NCI-H1930 (cell line): ENCODE measurements at regions not wholly inside any gene's neighbourhood (a gene's known extent, or its start where the extent isn't known, plus 50 kb on each side); places are given as distances from the start of the nearest gene placed in this dataset.
"Not testable (repeated sequence)": the region's sequence is repeated elsewhere in the genome, so short reads cannot be mapped to it uniquely, and the experiment has no call there.

Source experiments
- DNase-seq, 2 experiments: peaks; one replicate each; lab custom pipeline; 2025; lab: John Stamatoyannopoulos, UW

DNA sequence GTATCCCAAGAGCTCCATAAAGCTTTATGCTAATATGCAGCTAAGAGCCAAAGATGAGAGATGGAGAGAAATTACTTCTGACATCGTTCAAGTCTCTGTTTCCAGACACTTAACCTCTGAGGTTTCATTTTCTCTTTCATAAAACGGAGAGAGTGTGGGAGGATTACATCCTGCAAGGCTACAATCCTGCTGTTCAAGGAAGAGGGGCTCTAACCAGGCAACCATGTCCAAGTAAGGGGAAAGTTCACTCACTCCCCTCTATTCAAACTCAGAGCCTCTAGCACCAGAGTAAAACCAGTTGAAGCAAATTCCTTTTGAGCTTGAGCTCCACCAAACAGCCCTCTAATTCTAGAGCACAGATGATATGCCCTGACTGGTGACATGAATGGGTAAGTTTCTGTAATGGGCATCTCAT, 397.4 kb downstream of the NPIPA8 start:
- DNase-seq, result no peak

GRCh38 chr16:17938546-17938945, 398.0 kb downstream of the NPIPA8 start:
- no peak for DNase-seq

GRCh38 chr16:17936766-17937402, 399.7 kb downstream of the NPIPA8 start:
- no peak for DNase-seq

GRCh38 chr16:17930280-17930679, 406.3 kb downstream of the NPIPA8 start:
- no peak for DNase-seq

DNA sequence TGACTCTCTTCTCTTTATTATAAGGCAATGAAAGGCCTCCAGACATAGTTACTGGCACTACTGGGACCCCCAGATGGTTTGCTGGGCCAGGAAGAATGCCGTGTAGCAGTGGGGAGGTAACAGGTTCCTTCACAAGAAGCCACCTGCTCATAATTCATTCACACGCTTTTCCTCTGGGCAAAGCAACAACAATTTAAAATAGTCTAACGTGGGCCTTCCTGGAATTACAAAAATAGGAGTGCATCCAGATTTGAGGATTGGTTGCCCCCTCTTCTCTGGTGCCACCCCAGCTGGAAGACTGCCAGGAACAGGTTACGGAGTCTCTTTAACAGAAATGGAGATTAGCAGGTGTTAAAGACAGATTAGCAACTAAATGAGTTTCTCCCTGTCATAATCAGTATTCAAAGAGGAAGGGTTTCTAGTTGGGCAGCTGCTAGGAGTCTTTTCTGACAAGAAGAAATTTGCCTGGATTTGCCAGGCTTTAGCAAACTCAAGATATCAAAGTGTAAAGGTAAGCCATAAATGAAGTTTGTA, 409.6 kb downstream of the NPIPA8 start:
- no peak for DNase-seq

GRCh38 chr16:17926461-17926860, 410.1 kb downstream of the NPIPA8 start:
- DNase-seq, result no peak

DNA sequence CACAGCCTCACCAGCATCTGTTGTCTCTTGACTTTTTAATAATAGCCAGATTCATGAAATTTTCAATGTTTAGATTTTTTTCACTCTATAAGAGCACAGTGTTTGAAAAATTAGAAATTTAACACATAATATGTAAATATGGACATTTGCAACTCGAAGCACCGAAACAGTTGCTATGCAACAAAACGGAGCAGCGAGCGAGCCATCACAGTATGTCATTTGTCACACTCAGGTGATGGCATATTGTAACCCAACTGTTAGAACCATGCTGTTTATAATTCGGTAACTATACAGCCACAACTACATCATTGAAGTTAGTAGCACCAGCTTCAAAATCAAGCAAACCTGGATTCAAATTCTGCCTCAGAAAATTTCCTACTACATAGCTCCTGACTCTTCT, 410.8 kb downstream of the NPIPA8 start:
- DNase-seq, result no peak

DNA sequence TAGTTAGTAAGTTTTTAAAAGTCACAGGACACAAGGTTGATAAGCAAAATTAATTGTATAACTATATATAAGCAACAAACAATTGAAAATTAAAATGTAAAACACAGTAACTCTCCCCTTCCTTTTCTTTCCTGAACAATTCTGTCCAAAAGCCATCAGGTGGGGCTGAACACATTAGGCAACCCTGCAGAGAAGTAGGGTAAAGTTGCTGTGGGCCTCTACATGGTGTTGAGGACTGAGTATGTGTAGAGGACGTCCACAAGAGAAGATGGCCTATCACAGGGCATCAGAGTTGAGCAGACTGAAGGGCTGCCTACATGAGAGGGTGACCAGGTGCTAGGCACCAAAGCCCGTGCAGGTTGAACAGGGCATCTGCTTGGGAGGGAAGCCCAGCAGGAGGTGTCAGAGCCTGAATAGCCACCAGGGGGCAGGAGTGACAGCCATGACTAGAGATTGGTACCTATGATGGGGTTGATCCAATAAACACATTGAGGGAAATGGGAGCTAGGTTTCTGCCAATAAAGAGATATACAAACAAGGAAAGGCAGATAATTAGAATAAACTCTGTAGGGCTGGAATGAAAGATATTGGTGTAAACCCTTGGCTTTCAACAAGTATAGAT, 415.1 kb downstream of the NPIPA8 start:
- peak; percentile 2 to 3 for DNase-seq

- DNase-seq, result no peak
Observed at GRCh38 chr16:17917316-17918019, 419.1 kb downstream of the NPIPA8 start.

DNA sequence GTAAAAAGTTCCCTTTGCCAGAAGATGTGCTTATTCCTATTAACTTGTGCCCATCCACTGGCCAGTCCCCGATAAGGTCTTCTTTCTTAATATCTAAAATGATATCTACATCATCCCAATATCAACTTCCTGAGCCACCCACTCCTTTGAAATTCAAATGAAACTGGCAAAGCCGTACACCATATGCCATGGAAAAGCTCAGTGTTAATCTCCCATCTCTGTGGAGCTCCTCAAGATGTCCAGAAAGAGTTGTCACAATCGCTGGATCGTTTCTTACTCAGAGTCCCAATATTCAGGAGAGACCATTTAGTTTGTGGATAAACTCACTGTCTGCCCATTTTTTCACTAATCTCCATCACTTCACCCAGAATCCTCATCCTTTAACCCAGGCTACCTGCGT, 420.7 kb downstream of the NPIPA8 start:
- DNase-seq, result no peak

DNA sequence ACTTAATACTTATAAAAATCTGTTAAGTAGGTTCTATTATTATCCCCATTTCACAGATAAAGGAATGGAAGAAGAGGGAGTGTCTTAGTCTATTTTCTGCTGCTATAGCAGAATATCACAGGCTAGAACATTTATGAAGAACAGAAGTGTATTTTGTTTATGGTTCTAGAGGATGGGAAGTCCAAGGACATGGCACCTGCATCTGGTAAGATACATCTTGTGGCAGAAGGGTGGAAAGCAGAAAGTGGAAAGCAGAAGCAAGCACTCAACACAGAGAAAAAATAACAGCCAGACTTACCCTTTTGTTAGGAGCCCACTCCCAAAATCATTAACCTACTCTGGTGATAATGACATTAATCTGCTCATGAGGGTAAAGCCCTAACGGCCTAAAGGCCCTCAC, 422.4 kb downstream of the NPIPA8 start:
- DNase-seq, result no peak

GRCh38 chr16:17911578-17911977, 425.0 kb downstream of the NPIPA8 start:
- not testable (repeated sequence) for DNase-seq

DNA sequence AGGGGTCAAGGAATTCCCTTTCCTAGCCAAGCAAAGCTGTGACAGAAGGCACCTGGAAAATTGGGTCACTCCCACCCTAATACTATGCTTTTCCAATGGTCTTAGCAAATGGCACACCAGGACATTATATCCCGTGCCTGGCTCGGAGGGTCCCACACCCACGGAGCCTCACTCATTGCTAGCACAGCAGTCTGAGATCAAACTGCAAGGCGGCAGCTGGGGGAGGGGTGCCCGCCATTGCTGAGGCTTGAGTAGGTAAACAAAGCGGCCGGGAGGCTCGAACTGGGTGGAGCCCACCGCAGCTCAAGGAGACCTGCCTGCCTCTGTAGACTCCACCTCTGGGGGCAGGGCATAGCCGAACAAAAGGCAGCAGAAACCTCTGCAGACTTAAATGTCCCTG, 429.9 kb downstream of the NPIPA8 start:
- not testable (repeated sequence) for DNase-seq

DNA sequence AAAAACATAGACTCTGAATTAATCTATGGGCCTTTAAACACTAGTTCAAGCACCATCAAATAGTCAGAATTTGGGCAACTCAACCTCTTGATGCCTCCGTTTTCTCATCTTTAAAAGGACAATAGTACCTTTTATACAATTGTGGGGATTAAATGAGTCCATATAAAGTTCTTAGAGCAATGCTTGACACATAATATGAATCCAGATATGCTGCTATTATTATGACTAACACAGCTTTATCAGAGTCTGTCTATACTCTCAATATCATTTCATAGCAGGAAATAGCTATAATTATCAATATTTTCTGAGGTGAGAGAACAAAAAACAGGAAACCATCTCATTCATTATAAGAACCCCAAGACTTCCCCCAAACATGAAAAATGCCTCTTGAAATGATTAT, 430.5 kb upstream of the XYLT1 start:
- no peak for DNase-seq

GRCh38 chr16:17899141-17899540, 428.4 kb upstream of the XYLT1 start:
- no peak for DNase-seq

- DNase-seq, result no peak
Observed at GRCh38 chr16:17887963-17888362, 417.2 kb upstream of the XYLT1 start.

DNA sequence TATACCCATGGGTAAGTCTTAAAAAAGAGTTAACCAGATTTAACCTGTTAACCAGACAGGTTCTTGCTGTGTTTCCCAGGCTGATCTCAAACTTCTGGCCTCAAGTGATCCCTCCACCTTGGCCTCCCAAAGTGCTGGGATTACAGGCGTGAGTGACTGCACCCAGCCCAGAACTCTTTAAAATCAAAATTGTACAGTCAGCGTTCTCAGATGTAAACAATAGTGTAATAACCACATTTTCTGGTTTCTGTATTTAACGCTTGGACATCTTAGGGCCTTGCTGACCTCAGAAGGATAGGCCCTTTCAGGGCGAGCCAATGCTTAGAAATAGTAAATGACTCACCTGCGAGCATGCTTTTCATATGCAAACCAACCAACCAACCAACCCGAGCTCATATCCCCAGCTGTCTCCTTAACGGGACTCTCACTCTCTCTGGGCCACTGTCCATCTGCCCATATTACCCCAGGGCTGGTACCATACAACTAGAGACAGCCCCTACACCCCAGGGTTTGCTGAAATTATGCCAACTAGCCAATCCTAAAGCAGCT, 415.0 kb upstream of the XYLT1 start:
- DNase-seq, result no peak

- no peak for DNase-seq
Observed at GRCh38 chr16:17877821-17878360, 407.1 kb upstream of the XYLT1 start.

GRCh38 chr16:17866996-17867395, 396.2 kb upstream of the XYLT1 start:
- no peak for DNase-seq

DNA sequence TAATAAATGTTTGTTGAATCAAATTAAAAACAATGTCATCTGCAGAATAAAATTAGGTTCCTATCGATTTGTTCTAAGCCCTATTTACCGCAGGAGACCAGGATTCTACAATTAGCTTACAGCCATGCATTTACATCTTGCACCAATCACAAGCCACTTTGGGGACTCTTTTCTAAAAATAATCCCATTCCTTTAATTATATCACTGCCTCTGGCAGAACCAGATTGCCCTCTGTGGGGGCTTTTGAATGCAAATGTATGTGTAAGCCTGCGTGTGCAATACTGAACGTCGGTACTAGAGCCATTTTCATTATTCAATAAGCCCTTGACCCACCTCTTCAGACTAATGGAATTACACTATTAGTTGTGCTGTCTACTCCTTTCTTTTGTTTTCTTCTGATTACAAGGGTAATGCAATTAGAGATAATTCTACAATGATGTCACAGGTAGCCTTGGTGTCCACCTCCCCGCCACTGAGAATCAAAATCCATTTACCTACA, 391.3 kb upstream of the XYLT1 start:
- no peak for DNase-seq

- no peak for DNase-seq
Observed at GRCh38 chr16:17858061-17858460, 387.3 kb upstream of the XYLT1 start.

DNA sequence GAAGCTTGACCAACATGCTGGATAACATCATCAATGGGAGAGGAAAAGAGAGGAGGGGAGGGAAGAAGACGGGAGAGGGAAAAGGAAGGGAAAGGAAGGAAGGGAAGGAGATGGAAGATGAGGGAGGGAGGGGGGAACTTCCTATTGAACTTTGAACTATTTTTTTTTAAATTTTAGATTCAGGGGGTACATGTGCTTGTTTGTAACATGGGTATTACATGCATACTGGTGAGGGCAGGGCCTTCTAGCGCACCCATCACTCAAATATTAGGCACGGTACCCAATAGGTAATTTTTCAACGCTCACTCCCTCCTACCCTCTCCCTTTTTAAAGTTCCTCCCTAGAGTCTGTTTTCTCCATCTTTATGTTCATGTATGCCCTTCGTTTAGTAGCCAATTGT, 383.2 kb upstream of the XYLT1 start:
- DNase-seq, result no peak
